ENCODE measurements at regions not wholly inside any gene's neighbourhood (a gene's known extent, or its start where the extent isn't known, plus 50 kb on each side); places are given as distances from the start of the nearest gene placed in this dataset.

DNA sequence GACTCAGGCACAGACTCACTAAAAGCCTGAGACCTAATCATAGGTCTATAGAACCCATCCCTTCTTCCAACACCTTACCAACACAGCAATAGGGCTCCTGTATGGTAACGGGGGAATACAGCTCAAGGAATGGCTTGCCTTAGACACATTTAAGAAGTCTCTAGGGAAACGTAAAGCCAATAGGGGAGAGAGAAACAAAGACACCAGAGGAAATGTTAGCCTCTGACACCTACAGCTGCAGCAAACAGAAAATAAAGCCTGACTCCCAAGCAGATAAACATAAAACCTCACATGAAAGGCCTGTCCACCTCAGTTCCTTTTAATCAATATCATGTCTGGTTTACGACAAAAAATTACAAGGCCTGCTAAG is 51.1 kb upstream of the NCOA1 start:
- Mint-ChIP-seq H3K27ac (no peak overlapping the region), H3K4me3 (no peak overlapping the region), H3K27me3 (no peaks in the 10 kb centered on the region), H3K9me3 (no peaks in the 10 kb centered on the region), H3K4me1 (no peaks in the 10 kb centered on the region)
- ATAC-seq (no peak), DNase-seq (no peak)

DNA sequence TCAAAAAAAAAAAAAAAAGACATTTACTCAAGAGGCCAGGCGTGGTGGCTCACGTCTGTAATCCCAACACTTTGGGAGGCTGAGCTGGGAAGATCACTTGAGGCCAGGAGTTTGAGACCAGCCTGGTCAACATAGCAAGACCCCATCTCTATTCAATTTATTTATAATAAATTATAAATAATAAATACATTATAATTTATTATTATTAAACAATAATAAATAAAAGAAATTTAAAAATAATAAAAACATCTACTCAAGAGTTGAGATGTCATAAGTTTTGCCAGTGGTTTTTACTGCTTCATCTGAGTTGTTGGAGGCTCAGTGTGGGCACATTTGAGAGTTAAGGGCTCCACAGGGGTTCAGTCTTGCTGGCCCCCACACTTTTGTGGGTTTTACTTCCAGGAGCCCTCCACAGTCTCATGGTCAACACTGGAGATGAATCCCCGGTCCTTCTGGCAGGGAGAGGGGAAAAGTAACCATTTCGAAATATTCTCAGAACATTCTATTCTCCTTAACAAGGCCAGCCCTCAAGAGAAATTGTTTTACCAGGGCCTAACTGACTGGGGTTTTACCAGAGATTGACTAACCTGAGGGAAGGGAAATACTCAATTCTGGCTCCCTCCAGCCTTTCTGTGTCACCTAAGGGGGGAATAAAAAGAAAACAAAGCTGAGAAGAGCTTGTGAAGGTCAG is 51.6 kb upstream of the NCOA1 start:
- no peaks in the 10 kb centered on the region for H3K9me3 Mint-ChIP-seq
- no peak for DNase-seq
- no peaks in the 10 kb centered on the region for H3K27me3 Mint-ChIP-seq
- H3K27ac Mint-ChIP-seq: peak overlapping the region in 1 of 2 donors; percentile 42
- no peak overlapping the region for H3K4me3 Mint-ChIP-seq
- no peaks in the 10 kb centered on the region for H3K4me1 Mint-ChIP-seq
- no peak for ATAC-seq

DNA sequence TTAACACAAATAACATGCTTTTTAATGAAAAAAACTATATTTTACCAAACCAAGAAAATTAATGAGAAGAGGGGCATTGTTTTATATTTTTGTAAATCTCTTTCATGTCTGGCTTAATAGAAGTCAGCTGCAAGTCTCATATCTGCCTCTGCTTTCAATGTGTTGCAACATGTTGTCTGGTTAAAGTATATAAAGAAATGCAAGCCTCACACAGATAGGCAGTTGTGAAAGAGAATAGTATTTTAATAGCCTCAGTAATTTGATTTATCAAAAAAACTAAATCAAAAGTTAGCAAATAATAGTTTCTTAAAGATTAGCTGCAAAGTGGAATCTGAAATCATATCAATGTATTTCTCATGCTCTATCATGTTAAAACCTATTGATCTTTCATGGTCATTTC is 52.9 kb upstream of the NCOA1 start:
- ATAC-seq (no peak), DNase-seq (no peak)
- H3K27me3 Mint-ChIP-seq: no peaks in the 10 kb centered on the region
- H3K9me3 Mint-ChIP-seq: no peaks in the 10 kb centered on the region
- no peak overlapping the region for H3K27ac Mint-ChIP-seq
- no peak overlapping the region for H3K4me3 Mint-ChIP-seq
- no peaks in the 10 kb centered on the region for H3K4me1 Mint-ChIP-seq

DNA sequence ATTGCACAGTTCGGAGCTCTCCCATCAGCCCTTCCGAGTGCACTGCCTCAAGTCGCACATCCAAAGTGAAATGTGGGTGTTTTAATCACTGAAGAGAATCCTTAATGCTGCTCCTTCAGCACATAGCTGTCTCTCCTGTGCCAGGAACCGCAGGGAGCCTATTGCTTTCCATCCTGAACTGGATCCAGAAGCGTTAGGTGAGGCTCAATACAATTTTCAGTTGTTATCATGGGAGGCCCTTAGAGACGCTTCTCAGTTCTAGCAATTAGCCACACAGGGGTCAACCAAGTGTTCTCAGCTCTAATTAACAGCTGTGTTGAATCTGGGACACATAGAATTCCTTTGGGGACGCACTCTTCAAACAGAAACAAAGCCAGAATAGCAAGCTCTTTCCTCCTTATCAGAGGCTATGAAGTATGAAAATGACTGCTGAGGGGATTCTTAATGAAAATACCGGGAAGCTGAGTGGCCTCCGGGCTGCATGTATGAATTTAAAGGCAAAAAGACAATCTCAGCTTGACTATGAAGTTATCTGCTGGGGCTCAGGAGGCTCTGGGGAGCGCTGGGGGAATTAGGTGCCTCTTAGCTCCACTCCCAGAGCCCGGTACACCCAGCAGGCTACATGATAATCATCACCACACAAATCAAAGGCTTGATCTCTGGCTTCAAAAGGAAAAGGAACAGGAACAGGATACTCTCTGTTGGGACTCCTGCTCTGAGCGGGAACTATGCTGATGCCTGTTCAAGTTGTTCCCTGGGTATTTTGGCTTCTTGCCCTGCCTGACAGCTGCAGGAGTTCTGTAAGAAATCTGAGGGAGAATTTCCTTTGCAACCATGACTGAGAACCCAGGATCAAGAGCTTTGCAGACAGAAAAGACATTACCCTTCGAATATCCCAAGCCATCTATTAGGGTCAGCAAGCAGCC is 55.4 kb upstream of the NCOA1 start:
- ATAC-seq (no peak), DNase-seq (no peak)
- Mint-ChIP-seq H3K4me1 (no peaks in the 10 kb centered on the region), H3K27me3 (no peaks in the 10 kb centered on the region), H3K4me3 (no peak overlapping the region), H3K27ac (no peak overlapping the region), H3K9me3 (no peaks in the 10 kb centered on the region)

DNA sequence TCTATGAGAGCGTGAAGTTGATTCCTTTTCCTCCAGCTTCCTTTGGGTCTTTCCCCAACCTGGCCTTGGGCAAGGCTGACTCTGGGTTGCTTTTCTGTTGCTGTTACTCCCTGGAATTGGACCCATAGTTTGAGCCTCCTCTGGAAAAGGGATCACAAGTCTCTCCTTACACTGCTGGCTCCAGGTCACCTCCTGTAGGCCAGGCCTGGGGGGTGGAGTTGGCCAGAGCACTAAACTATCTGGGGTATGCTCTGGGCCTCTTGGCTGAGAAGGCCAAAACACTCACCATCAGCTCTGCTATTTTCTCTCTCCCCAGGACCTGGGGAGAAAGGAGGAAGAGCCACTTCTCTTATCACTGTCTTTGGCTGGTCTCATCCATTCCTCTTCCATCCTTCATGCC is 56.5 kb upstream of the NCOA1 start:
- Mint-ChIP-seq H3K27ac (no peak overlapping the region), H3K4me1 (no peaks in the 10 kb centered on the region), H3K9me3 (no peaks in the 10 kb centered on the region), H3K27me3 (no peaks in the 10 kb centered on the region), H3K4me3 (no peak overlapping the region)
- DNase-seq: no peak
- ATAC-seq: no peak

DNA sequence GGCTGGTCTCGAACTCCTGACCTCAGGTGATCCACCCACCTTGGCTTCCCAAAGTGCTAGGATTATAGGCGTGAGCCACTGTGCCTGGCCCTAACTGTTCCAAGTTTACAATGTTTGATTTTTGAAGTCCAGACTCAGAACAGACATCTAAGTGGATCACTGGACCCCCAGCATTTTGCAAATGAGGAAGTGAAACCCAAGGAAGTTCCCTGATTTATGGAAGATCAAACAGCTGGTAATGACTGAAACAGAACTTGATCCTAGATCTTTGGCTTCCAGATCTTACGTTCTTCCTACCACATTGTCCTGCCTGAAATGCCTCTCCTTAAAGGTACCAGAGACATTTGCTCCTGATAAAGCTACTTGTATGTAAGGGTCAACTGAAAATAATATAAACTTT is 58.3 kb upstream of the NCOA1 start:
- H3K4me1 Mint-ChIP-seq: no peaks in the 10 kb centered on the region
- ATAC-seq (no peak), DNase-seq (no peak)
- H3K9me3 Mint-ChIP-seq: no peaks in the 10 kb centered on the region
- H3K27ac Mint-ChIP-seq: no peak overlapping the region
- no peaks in the 10 kb centered on the region for H3K27me3 Mint-ChIP-seq
- H3K4me3 Mint-ChIP-seq: no peak overlapping the region

DNA sequence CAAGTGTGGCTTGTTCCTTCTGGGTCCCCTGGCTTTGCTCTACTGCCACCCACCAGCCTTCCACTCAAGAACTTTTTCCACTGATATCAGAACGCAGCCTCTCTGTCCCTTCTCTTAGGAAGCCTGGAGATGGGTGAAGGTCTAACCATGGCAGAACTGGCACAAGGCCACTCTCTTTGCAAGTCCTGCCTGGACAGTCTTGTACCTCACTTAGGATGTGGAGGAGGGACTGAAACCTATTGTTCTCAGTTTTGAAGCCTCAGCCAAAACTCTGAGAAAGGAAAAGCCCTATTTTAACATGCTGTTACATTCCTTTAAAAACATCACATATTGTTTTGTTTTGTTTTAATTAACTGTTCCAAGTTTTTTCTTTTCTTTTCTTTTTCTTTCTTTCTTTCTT is 58.9 kb upstream of the NCOA1 start:
- DNase-seq (no peak), ATAC-seq (no peak)
- H3K4me1 Mint-ChIP-seq: no peaks in the 10 kb centered on the region
- no peak overlapping the region for H3K27ac Mint-ChIP-seq
- H3K9me3 Mint-ChIP-seq: no peaks in the 10 kb centered on the region
- no peaks in the 10 kb centered on the region for H3K27me3 Mint-ChIP-seq
- H3K4me3 Mint-ChIP-seq: no peak overlapping the region

DNA sequence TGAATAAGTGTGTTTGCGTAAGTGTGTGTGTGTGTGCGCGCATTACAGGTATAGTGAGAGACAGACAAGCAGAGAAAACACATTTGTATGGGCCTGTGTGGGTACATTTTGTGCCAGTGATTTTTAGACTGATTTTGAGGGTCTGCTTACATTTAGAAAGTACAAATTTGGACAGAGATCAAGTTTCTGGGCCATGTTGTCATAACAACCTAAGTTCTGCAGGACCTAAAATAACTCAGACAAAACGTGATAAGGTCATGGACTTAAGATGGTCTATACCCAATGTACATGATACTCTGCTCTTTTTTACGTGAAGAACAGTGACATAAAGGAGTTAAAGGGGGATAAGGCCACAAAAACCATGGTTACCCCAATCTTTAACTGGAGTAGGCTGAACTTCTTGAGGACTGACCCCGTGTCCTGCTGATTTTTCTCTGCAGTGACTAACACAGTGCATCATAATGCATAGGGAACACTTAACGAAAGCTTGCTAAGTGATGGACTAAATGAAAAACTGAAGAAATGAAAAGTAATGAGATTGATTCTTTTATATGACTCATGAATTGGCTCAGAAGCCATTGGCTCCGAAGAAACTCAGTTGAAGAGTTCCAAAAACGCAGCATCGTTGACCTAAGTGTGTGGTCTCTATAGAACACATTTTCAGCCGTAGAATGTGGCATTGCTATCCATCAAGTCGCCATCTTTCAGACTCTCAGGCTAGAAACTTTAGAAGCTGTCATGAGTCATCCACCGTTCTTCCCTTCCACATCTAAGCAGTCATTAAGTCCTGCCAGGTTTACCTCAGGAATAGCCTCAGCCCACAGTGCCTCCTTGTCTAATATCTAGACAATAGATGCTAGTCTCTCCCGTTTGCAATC is 61.6 kb upstream of the NCOA1 start:
- H3K27ac Mint-ChIP-seq: no peak overlapping the region
- no peaks in the 10 kb centered on the region for H3K4me1 Mint-ChIP-seq
- no peak overlapping the region for H3K4me3 Mint-ChIP-seq
- DNase-seq (no peak), ATAC-seq (no peak)
- H3K27me3 Mint-ChIP-seq: no peaks in the 10 kb centered on the region
- no peaks in the 10 kb centered on the region for H3K9me3 Mint-ChIP-seq

DNA sequence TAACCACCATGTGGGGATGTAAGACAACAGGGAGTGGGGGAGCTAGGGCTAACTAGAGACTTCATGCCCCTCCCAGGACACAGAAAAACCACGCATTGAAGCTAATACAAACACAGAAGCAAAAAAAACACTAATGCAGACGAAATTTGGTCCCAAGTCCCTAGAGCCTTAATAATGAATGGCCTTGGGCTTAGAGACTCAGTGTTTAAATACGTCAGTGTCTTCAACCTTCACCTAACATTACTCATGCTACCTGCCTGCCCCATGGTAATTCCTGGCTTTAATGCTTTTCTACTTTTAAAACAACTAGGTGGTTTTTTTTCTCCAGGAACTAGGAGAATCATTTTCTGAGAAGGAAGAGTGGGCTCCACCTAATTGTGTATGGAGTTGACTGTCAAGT is 64.1 kb upstream of the ITSN2 start:
- DNase-seq: no peak
- ATAC-seq: no peak
- Mint-ChIP-seq H3K4me1 (no peaks in the 10 kb centered on the region), H3K27me3 (no peaks in the 10 kb centered on the region), H3K4me3 (no peak overlapping the region), H3K9me3 (no peaks in the 10 kb centered on the region), H3K27ac (no peak overlapping the region)

DNA sequence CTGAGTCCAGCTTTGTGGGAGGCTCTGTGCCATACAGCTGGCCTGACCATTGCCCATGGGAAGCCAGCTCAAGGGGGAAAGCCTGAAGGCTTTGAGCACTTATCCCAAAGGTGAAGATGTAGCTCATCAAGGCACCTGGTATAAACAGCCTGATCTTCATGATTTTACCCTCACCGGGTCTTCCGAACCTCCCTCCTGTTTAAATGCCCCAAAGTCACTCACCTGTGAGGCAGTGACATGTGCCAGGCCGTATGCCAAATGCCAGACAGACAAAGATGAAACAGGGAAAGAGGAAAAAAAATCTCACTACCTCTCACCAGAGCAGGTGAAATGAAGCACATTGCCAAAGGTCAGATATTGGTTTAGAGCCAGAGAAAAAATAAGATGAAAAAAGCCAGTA is 62.8 kb upstream of the ITSN2 start:
- Mint-ChIP-seq H3K27me3 (no peaks in the 10 kb centered on the region), H3K27ac (no peak overlapping the region), H3K4me1 (no peaks in the 10 kb centered on the region), H3K4me3 (no peak overlapping the region), H3K9me3 (no peaks in the 10 kb centered on the region)
- ATAC-seq (no peak), DNase-seq (no peak)

DNA sequence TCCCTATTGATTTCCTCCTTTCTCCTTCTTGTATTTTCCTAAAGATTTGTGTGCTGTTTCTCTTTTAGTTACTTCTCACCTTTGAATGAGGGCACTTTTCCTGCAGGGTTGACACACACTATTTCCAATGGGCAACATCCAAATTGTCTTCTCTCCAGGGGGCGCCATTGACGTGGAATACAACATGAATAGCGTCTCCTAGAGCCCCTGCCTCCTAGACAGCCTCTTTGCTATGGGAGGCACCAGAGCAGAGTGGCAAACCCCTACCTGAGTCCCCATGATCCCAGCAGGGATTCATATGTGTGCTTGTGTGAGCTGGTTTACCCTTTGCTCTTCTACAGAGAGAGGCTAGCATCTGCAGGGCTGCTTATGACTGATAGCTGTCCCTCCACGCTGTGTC is 61.3 kb upstream of the ITSN2 start:
- ATAC-seq (peak; percentile 76), DNase-seq (peak; percentile 33 to 53)
- H3K4me1 Mint-ChIP-seq: no peaks in the 10 kb centered on the region
- no peaks in the 10 kb centered on the region for H3K9me3 Mint-ChIP-seq
- no peak overlapping the region for H3K27ac Mint-ChIP-seq
- no peak overlapping the region for H3K4me3 Mint-ChIP-seq
- no peaks in the 10 kb centered on the region for H3K27me3 Mint-ChIP-seq

DNA sequence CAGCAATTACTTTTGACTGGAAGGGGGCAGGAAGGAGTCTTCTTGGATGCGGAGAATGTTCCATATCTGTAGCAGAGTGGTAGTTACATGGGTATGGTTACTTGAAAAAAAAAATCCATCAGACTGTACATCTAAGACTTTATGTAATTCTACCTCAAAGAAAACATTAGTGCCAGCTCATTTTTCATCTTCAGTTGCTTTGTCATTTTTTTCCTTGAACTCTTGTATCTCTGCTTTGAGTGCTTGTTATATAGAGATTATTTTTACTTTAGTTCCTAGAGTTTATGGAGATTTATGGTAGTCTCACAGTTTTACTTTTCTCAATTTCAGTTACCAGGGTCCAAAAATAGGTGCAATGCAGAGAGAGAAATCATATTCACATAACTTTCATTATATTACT is 60.0 kb upstream of the ITSN2 start:
- no peak for ATAC-seq
- Mint-ChIP-seq H3K27me3 (no peaks in the 10 kb centered on the region), H3K4me1 (no peaks in the 10 kb centered on the region), H3K27ac (no peak overlapping the region), H3K9me3 (no peaks in the 10 kb centered on the region), H3K4me3 (no peak overlapping the region)
- DNase-seq: no peak

DNA sequence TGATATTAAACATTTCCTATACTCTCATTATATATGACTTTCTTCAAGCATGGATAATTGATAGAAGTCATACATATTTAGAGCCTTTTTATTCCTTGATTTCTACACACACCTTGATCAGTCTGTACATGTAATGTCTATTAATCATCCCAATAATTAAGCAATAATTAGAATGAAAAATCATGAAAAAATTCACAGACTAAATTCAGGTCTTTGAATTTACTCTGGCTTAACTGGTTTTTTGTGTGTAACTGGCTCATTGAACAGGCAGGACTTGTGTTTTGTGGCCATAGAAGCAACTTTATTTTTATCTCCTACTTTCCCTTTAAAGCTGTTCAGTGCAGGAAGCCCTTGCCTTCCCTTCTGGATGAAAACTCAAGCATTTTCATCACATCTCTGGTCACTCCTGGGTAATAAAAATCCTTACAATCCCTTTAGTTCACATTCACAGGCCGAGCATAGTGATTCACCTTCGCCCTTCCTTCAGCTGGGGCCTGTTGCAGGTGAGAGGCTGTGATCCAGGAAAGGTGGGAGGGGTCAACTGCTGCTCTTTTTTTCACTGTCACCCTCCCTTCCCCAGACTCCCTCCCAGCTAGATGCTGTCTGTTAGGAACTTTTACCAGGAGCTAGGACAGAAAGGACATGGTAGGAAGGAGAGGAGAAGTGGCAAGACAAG is 58.0 kb upstream of the ITSN2 start:
- Mint-ChIP-seq H3K4me1 (no peaks in the 10 kb centered on the region), H3K27me3 (no peaks in the 10 kb centered on the region), H3K9me3 (no peaks in the 10 kb centered on the region), H3K4me3 (no peak overlapping the region), H3K27ac (no peak overlapping the region)
- DNase-seq (no peak), ATAC-seq (no peak)

DNA sequence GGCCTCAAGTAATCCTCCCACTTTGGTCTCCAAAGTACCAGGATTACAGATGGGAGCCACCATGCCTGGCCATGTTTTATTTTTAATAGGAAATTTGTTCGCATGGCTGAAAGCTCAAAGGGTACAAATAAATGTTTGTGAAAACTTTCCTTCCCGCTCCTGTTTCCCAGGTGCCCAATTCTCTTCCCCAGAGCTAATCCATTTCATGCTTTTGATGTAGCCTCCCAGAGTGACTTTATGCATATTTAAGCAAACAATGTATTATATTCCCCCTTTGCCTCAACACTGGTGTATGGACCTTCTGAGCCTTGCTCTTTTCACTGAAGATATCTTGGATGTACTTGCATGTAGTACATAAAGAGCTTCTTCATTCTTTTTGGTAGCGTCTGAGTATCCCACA is 52.5 kb upstream of the ITSN2 start:
- H3K9me3 Mint-ChIP-seq: no peaks in the 10 kb centered on the region

DNA sequence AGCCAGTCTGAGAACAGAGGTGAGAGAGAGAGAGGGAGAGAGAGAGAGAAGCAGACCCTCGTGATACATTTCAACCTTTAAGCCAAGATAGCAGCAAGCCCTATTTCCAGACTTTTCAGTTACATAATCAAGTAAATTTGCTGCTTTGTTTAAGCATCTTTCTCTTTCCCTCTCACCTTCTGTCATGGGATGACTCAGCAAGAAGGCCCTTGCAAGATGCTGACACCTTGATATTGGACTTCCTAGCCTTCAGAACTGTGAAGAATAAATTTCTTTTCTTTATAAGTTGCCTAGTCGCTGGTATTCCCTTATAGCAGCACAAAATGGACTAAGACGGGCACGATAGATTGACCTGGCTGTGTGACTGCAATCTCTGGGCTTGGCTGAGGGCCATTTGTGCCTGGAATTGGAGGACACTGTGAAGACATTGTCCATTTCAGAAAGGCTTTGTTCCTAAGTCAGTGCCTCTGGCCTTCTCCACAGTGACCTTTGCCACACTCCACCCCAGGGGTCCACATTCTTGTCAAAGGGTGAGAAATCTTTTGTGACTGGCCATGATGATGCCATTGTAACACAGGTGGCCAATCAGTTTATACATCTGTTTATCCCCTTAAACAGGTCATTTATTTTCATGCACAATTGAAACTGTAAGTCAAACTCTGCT is 51.3 kb upstream of the ITSN2 start:
- H3K27me3 Mint-ChIP-seq: peaks cover 16% of the 10 kb centered on the region
- no peak for ATAC-seq
- H3K4me3 Mint-ChIP-seq: no peak overlapping the region
- H3K9me3 Mint-ChIP-seq: no peaks in the 10 kb centered on the region
- no peak overlapping the region for H3K27ac Mint-ChIP-seq
- DNase-seq: no peak
- no peaks in the 10 kb centered on the region for H3K4me1 Mint-ChIP-seq

More for the DNA sequence above, 52.5 kb upstream of the ITSN2 start:
- Mint-ChIP-seq H3K4me3 (no peak overlapping the region), H3K27ac (no peak overlapping the region), H3K4me1 (no peaks in the 10 kb centered on the region), H3K27me3 (peaks cover 16% of the 10 kb centered on the region)
- no peak for ATAC-seq
- no peak for DNase-seq
